ENCODE measurements at regions not wholly inside any gene's neighbourhood (a gene's known extent, or its start where the extent isn't known, plus 50 kb on each side); places are given as distances from the start of the nearest gene placed in this dataset.

DNA sequence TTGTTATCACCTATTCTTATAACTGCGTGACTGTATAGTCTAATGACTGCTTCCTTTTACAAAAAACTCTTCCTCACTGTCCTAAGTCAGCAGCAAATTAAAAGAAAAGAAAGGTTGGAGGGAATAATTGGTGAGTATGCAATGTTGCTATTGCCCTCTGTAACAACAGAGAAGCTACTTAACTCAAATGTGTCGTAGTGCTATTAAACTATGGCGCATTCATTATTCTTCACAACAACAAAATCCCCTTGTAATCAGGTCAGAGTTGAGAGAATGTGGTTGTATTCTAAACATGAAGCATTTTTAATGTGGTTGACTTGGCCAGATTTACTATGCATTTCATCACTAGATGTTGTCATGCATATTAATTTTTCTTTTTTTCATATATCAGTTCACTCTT, 897.8 kb upstream of the PHF14 start:
- H3K9me3 ChIP-seq (replicated peaks; ENCODE audit: insufficient read depth, low read length), result no peaks in the 10 kb centered on the region

DNA sequence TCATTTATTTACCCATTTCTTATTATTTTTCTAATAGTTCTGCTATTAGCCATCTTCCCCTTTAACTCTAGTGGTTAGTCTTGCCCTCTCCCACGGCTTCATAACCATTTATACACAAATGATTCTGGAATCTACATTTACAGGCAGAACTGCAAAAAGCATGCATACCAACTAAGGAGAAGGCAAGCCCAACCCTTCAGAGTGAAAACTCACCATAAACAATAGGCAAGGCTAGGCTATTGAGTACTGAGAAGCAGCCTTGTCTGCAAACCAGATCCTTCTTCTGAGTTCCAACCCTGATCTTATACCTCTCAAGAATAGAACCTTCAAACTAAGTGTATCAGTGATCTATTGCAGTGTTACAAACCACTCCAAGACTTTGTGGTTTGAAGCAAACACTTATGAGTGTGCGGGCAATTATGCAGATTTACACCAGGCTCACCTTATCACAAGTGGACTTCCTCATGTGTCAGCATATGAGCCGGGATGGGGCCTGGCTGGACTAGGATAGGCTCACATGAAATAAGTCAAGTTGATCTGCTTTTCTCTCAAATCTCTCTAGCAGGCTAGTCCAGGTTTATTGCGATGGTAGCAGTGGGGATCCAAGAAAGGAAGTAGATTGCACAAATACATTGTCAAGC, 896.9 kb upstream of the PHF14 start:
- no peak overlapping the region for H3K4me3 ChIP-seq (ENCODE audit: low read length)
- no peaks in the 10 kb centered on the region for H3K79me2 ChIP-seq (ENCODE audit: low read length)
- H3K9ac ChIP-seq (ENCODE audit: low read length), result no peak overlapping the region
- H3F3A ChIP-seq (ENCODE audit: insufficient read depth, low read length), result no peaks in the 10 kb centered on the region
- no peaks in the 10 kb centered on the region for H4K20me1 ChIP-seq (ENCODE audit: insufficient read depth, low read length)
- no peak overlapping the region for H3K27ac ChIP-seq (ENCODE audit: low read length)
- no peaks in the 10 kb centered on the region for H3K9me3 ChIP-seq (replicated peaks; ENCODE audit: insufficient read depth, low read length)
- no peak for DNase-seq
- no peak overlapping the region for H2AFZ ChIP-seq (ENCODE audit: low read length)
- H3K36me3 ChIP-seq (replicated peaks; ENCODE audit: insufficient read depth, low read length), result no peaks in the 10 kb centered on the region
- TF ChIP-seq EZH2 (optimal IDR thresholded peaks at IDR 0.05; ENCODE audit: low read depth, low read length) (no peak), EZH2phosphoT487 (IDR thresholded peaks at IDR 0.05; ENCODE audit: low read length) (no peak)
- TF ChIP-seq, protein P1, sequence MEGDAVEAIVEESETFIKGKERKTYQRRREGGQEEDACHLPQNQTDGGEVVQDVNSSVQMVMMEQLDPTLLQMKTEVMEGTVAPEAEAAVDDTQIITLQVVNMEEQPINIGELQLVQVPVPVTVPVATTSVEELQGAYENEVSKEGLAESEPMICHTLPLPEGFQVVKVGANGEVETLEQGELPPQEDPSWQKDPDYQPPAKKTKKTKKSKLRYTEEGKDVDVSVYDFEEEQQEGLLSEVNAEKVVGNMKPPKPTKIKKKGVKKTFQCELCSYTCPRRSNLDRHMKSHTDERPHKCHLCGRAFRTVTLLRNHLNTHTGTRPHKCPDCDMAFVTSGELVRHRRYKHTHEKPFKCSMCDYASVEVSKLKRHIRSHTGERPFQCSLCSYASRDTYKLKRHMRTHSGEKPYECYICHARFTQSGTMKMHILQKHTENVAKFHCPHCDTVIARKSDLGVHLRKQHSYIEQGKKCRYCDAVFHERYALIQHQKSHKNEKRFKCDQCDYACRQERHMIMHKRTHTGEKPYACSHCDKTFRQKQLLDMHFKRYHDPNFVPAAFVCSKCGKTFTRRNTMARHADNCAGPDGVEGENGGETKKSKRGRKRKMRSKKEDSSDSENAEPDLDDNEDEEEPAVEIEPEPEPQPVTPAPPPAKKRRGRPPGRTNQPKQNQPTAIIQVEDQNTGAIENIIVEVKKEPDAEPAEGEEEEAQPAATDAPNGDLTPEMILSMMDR (IDR thresholded peaks at IDR 0.05; ENCODE audit: low read length), result no peak
- H3K9me2 ChIP-seq (replicated peaks; ENCODE audit: insufficient read depth, low read length), result no peaks in the 10 kb centered on the region
- no peaks in the 10 kb centered on the region for H3K4me1 ChIP-seq (ENCODE audit: low read length)
- H3K4me2 ChIP-seq (ENCODE audit: low read depth, low read length), result no peak overlapping the region
- no peaks in the 10 kb centered on the region for H3K27me3 ChIP-seq (replicated peaks; ENCODE audit: insufficient read depth, low read length)

More for the DNA sequence above, 897.8 kb upstream of the PHF14 start:
- H3F3A ChIP-seq (ENCODE audit: insufficient read depth, low read length), result no peaks in the 10 kb centered on the region
- DNase-seq, result no peak
- H3K27me3 ChIP-seq (replicated peaks; ENCODE audit: insufficient read depth, low read length), result no peaks in the 10 kb centered on the region
- H3K4me3 ChIP-seq (ENCODE audit: low read length), result no peak overlapping the region
- no peak for TF ChIP-seq EZH2phosphoT487 (IDR thresholded peaks at IDR 0.05; ENCODE audit: low read length)
- no peak for TF ChIP-seq EZH2 (optimal IDR thresholded peaks at IDR 0.05; ENCODE audit: low read depth, low read length)
- TF ChIP-seq, protein P1 (IDR thresholded peaks at IDR 0.05; ENCODE audit: low read length), result no peak
- no peaks in the 10 kb centered on the region for H4K20me1 ChIP-seq (ENCODE audit: insufficient read depth, low read length)
- no peak overlapping the region for H3K27ac ChIP-seq (ENCODE audit: low read length)
- H2AFZ ChIP-seq (ENCODE audit: low read length), result no peak overlapping the region
- no peak overlapping the region for H3K9ac ChIP-seq (ENCODE audit: low read length)
- H3K4me2 ChIP-seq (ENCODE audit: low read depth, low read length), result no peak overlapping the region
- no peaks in the 10 kb centered on the region for H3K9me2 ChIP-seq (replicated peaks; ENCODE audit: insufficient read depth, low read length)
- no peaks in the 10 kb centered on the region for H3K36me3 ChIP-seq (replicated peaks; ENCODE audit: insufficient read depth, low read length)
- no peaks in the 10 kb centered on the region for H3K4me1 ChIP-seq (ENCODE audit: low read length)
- no peaks in the 10 kb centered on the region for H3K79me2 ChIP-seq (ENCODE audit: low read length)

DNA sequence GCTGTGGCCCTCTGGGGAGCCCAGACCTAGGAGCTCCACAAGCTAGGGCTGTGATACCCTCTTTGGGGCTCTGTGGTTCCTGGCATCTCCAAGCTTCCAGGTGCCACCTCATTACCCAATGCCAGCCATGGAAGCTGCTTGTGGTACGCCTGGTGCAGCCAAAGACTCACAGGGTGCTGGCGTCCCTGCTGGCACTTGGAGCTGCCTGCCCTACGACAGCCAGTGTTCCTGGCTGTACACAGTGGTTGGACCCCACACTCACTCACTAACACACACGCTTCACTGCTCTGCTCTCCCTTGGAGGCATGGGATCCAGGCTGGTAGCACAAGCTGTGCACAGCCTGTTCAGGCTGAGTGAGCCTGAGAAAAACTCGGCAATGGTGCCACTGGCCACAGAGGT, 894.1 kb upstream of the PHF14 start:
- Histone ChIP-seq H3K4me3 (ENCODE audit: low read length) (no peak overlapping the region), H4K20me1 (ENCODE audit: insufficient read depth, low read length) (no peaks in the 10 kb centered on the region), H3K9ac (ENCODE audit: low read length) (no peak overlapping the region), H3K27me3 (replicated peaks; ENCODE audit: insufficient read depth, low read length) (no peaks in the 10 kb centered on the region), H2AFZ (ENCODE audit: low read length) (no peak overlapping the region), H3K9me2 (replicated peaks; ENCODE audit: insufficient read depth, low read length) (no peaks in the 10 kb centered on the region), H3K79me2 (ENCODE audit: low read length) (no peaks in the 10 kb centered on the region), H3K36me3 (replicated peaks; ENCODE audit: insufficient read depth, low read length) (no peaks in the 10 kb centered on the region), H3F3A (ENCODE audit: insufficient read depth, low read length) (no peaks in the 10 kb centered on the region), H3K9me3 (replicated peaks; ENCODE audit: insufficient read depth, low read length) (no peaks in the 10 kb centered on the region), H3K27ac (ENCODE audit: low read length) (no peak overlapping the region), H3K4me2 (ENCODE audit: low read depth, low read length) (no peak overlapping the region), H3K4me1 (ENCODE audit: low read length) (no peaks in the 10 kb centered on the region)
- TF ChIP-seq, protein P1 (IDR thresholded peaks at IDR 0.05; ENCODE audit: low read length), result no peak
- no peak for DNase-seq

Measured in MM.1S (cell line).